SK-N-SH (cell line): ENCODE measurements at regions not wholly inside any gene's neighbourhood (a gene's known extent, or its start where the extent isn't known, plus 50 kb on each side); places are given as distances from the start of the nearest gene placed in this dataset.

Source experiments
- CTCF ChIA-PET: fragments of 300-600, 350-600 bp; formaldehyde crosslinking; extraction: SDS; loops from one replicate; lab custom pipeline; 2021; lab: Yijun Ruan, JAX
- POLR2A ChIA-PET: fragments of 350-600 bp; sonication (Branson Sonifier 250); formaldehyde crosslinking; extraction: SDS; loops from one replicate; lab custom pipeline; 2020; ENCODE audit warnings: antibody characterized with exemption, inconsistent platforms; lab: Yijun Ruan, JAX
- DNase-seq: peaks from one replicate; pipeline ENCODE4 v3.0.0; 2012
- H2AFZ ChIP-seq: fragments of 200-600 bp; sonication (generic); 2 replicates; pipeline ENCODE4 v1.8.1; 2016; ENCODE audit warnings: antibody characterized with exemption, mild to moderate bottlenecking, low read depth
- H3F3A ChIP-seq: fragments of 200-600 bp; sonication (generic); replicated peaks from 2 replicates; pipeline ENCODE3; 2016; ENCODE audit warnings: antibody characterized with exemption, mild to moderate bottlenecking; ENCODE audit not compliant: insufficient read depth
- H3K27ac ChIP-seq, 2 experiments: fragments of 200-500 bp in 1 of 2; fragments of 200-600 bp in 1 of 2; sonication (Bioruptor generic) in 1 of 2; sonication (generic), shearing (Covaris generic) in 1 of 2; 2 replicates each; pipeline versions ENCODE4 v1.5.1 to v1.6.1; 2014 to 2016; ENCODE audit warnings: low read depth in 2 of 2, inconsistent platforms in 1 of 2, low read length in 1 of 2, mild to moderate bottlenecking in 1 of 2, mixed read lengths in 1 of 2
- H3K27me3 ChIP-seq: fragments of 200-600 bp; sonication (generic), shearing (Covaris generic); 2 replicates; pipeline ENCODE4 v1.6.1; 2016; ENCODE audit warnings: mixed run types; ENCODE audit not compliant: insufficient read depth
- H3K36me3 ChIP-seq, 2 experiments: fragments of 200-500 bp in 1 of 2; fragments of 200-600 bp in 1 of 2; sonication (Bioruptor generic) in 1 of 2; sonication (generic) in 1 of 2; replicated peaks in 1 of 2; 2 replicates each; pipeline versions ENCODE3 to v1.5.1; 2014 to 2016; ENCODE audit warnings: low read length in 1 of 2, mild to moderate bottlenecking in 1 of 2; ENCODE audit not compliant: insufficient read depth in 2 of 2, control insufficient read depth in 1 of 2
- H3K4me1 ChIP-seq, 2 experiments: fragments of 200-500 bp in 1 of 2; fragments of 200-600 bp in 1 of 2; sonication (Bioruptor generic) in 1 of 2; sonication (generic), shearing (Covaris generic) in 1 of 2; 2 replicates each; pipeline versions ENCODE4 v1.5.1 to v1.6.1; 2014 to 2016; ENCODE audit warnings: low read depth in 1 of 2, low read length in 1 of 2, mixed run types in 1 of 2; ENCODE audit not compliant: insufficient read depth in 2 of 2, control insufficient read depth in 1 of 2
- H3K4me2 ChIP-seq: fragments of 200-600 bp; sonication (generic), shearing (Covaris generic); 2 replicates; pipeline ENCODE4 v1.6.1; 2017; ENCODE audit warnings: mixed run types
- H3K4me3 ChIP-seq, 2 experiments: fragments of 200-500 bp in 1 of 2; fragments of 200-600 bp in 1 of 2; sonication (Bioruptor generic) in 1 of 2; sonication (generic), shearing (Covaris generic) in 1 of 2; 2 replicates each; pipeline versions ENCODE4 v1.5.1 to v1.8.1; 2014 to 2016; ENCODE audit warnings: low read depth in 2 of 2, inconsistent platforms in 1 of 2, low read length in 1 of 2, mild to moderate bottlenecking in 1 of 2, mixed read lengths in 1 of 2, moderate library complexity in 1 of 2
- H3K79me2 ChIP-seq: fragments of 200-600 bp; sonication (generic); 2 replicates; pipeline ENCODE4 v1.8.1; 2017; ENCODE audit warnings: mild to moderate bottlenecking; ENCODE audit not compliant: insufficient read depth
- H3K9ac ChIP-seq: fragments of 200-600 bp; sonication (generic); 2 replicates; pipeline ENCODE4 v1.6.1; 2017; ENCODE audit warnings: mixed run types
- H3K9me2 ChIP-seq: fragments of 200-600 bp; sonication (generic); 2 replicates; pipeline ENCODE4 v1.6.1; 2017; ENCODE audit warnings: mixed run types
- H3K9me3 ChIP-seq: fragments of 200-600 bp; sonication (generic); 2 replicates; pipeline ENCODE4 v1.6.1; 2017; ENCODE audit warnings: mixed run types, mild to moderate bottlenecking, moderate library complexity
- H4K20me1 ChIP-seq: fragments of 200-600 bp; sonication (generic); 2 replicates; pipeline ENCODE4 v1.6.1; 2017; ENCODE audit warnings: mild to moderate bottlenecking, mixed run types; ENCODE audit not compliant: insufficient read depth
- ELF1 ChIP-seq: IDR thresholded peaks from 2 replicates; pipeline ENCODE4 v1.4.0; 2012
- EP300 ChIP-seq, 2 experiments: IDR thresholded peaks; 2 replicates each; pipeline versions ENCODE4 v1.4.0 to v1.6.1; 2012; ENCODE audit warnings: borderline replicate concordance in 1 of 2, low read depth in 1 of 2, low read length in 1 of 2
- EZH2phosphoT487 ChIP-seq: fragments of 200-600 bp; sonication (generic); IDR thresholded peaks from 2 replicates; pipeline ENCODE4 v1.6.1; 2017; ENCODE audit warnings: low read depth, mixed run types, mild to moderate bottlenecking, antibody characterized with exemption, moderate library complexity, borderline replicate concordance
- FOSL2 ChIP-seq: IDR thresholded peaks from 2 replicates; pipeline ENCODE4 v1.4.0; 2012; ENCODE audit warnings: low read depth, mild to moderate bottlenecking, moderate library complexity, borderline replicate concordance
- FOXJ3 ChIP-seq: sonication (generic); formaldehyde crosslinking; IDR thresholded peaks from 2 replicates; pipeline ENCODE4 v1.5.1; 2020; ENCODE audit warnings: mild to moderate bottlenecking, missing genetic modification reagents
- FOXM1 ChIP-seq: IDR thresholded peaks from 2 replicates; pipeline ENCODE4 v1.4.0; 2012; ENCODE audit warnings: low read depth, mild to moderate bottlenecking
- GABPA ChIP-seq: IDR thresholded peaks from 2 replicates; pipeline ENCODE4 v1.4.0; 2012; ENCODE audit warnings: low read depth, mild to moderate bottlenecking
- MEF2A ChIP-seq: IDR thresholded peaks from 2 replicates; pipeline ENCODE4 v1.4.0; 2012; ENCODE audit warnings: low read depth, borderline replicate concordance
- MXI1 ChIP-seq: IDR thresholded peaks from 2 replicates; pipeline ENCODE4 v1.6.1; 2012; ENCODE audit warnings: mild to moderate bottlenecking, low read depth, low read length, improper control_type of control experiment
- NFIC ChIP-seq: IDR thresholded peaks from 2 replicates; pipeline ENCODE4 v1.4.0; 2012; ENCODE audit warnings: borderline replicate concordance
- NRF1 ChIP-seq: IDR thresholded peaks from 2 replicates; pipeline ENCODE4 v1.6.1; 2012; ENCODE audit warnings: low read depth, mild to moderate bottlenecking, low read length
- POLR2AphosphoS5 ChIP-seq: IDR thresholded peaks from 2 replicates; pipeline ENCODE4 v1.6.1; 2012; ENCODE audit warnings: low read depth, low read length
- RAD21 ChIP-seq: IDR thresholded peaks from 2 replicates; pipeline ENCODE4 v1.6.1; 2012; ENCODE audit warnings: mild to moderate bottlenecking, low read length
- RCOR1 ChIP-seq: fragments of 150-350 bp; IDR thresholded peaks from 2 replicates; pipeline ENCODE4 v1.6.1; 2017; ENCODE audit warnings: antibody characterized with exemption, low read length
- SMC3 ChIP-seq: IDR thresholded peaks from 2 replicates; pipeline ENCODE4 v1.6.1; 2012; ENCODE audit warnings: low read depth, low read length, improper control_type of control experiment
- YY1 ChIP-seq: IDR thresholded peaks from 2 replicates; pipeline ENCODE4 v1.4.0; 2012; ENCODE audit warnings: low read depth, mild to moderate bottlenecking
- WGBS: methylation state at CpG from one replicate; pipeline ENCODE4 v1.1.6; 2017; ENCODE audit warnings: low lambda C conversion rate; 5-methylcytosine and 5-hydroxymethylcytosine counted together
- TF ChIP-seq, protein P1 (sequence below): IDR thresholded peaks from 2 replicates; pipeline ENCODE4 v1.4.0; 2012; ENCODE audit warnings: low read depth, borderline replicate concordance
- TF ChIP-seq, protein P2 (sequence below): fragments of 150-350 bp; IDR thresholded peaks from 2 replicates; pipeline ENCODE4 v1.6.1; 2017; ENCODE audit warnings: antibody characterized with exemption, low read length, low read depth, borderline replicate concordance
- TF ChIP-seq, protein P3 (sequence below): IDR thresholded peaks from 2 replicates; pipeline ENCODE4 v1.4.0; 2012; ENCODE audit warnings: low read depth, borderline replicate concordance

DNA sequence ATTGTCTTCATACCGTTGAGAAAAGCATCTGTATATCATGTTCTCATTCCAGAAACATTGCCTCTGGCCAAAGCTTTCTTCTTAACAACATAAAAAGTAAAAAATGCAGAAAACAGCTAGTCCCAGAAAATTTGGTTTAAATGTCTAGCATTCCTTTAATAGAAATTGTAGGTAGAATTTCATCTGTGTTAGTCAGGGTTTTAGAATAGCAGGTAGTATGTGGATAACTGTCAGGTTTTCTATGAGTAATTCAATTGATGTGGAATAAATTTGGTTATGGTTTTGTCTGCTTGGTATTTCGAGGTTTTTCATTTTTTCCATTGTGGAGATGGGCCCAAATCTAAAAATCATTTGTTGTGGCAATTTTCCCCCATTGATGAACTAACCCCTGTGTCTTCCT, 616.7 kb downstream of the KCNJ2 start:
- H3K79me2 ChIP-seq = no peaks in the 10 kb centered on the region
- H4K20me1 ChIP-seq = no peaks in the 10 kb centered on the region
- no peaks in the 10 kb centered on the region for H3F3A ChIP-seq
- H3K36me3 ChIP-seq = no peaks in the 10 kb centered on the region
- no peak overlapping the region for H3K4me3 ChIP-seq
- WGBS = 13% methylated on average over 2 of the region's 2 CpGs
- ChIA-PET POLR2A (no interaction called here), CTCF (interaction anchor here (1.2 to 2.9 kb wide), 2 partner anchors 16 to 19 kb away, joined by 3 to 20 read pairs; no protein-coding TSS in a partner anchor)
- H3K27me3 ChIP-seq = no peaks in the 10 kb centered on the region
- no peak overlapping the region for H3K27ac ChIP-seq
- TF ChIP-seq FOXM1 (no peak), SMC3 (no peak), MXI1 (no peak), YY1 (no peak), RCOR1 (no peak), EZH2phosphoT487 (no peak), EP300 (IDR thresholded peaks at IDR 0.05; ENCODE audit: borderline replicate concordance in 1 of 2, low read depth in 1 of 2, low read length in 1 of 2) (no peak), ELF1 (no peak), GABPA (no peak), MEF2A (no peak), RAD21 (no peak), FOXJ3 (CRISPR knock-in tag) (no peak), FOSL2 (no peak), NRF1 (no peak), NFIC (no peak), POLR2AphosphoS5 (no peak)
- TF ChIP-seq, protein P1, sequence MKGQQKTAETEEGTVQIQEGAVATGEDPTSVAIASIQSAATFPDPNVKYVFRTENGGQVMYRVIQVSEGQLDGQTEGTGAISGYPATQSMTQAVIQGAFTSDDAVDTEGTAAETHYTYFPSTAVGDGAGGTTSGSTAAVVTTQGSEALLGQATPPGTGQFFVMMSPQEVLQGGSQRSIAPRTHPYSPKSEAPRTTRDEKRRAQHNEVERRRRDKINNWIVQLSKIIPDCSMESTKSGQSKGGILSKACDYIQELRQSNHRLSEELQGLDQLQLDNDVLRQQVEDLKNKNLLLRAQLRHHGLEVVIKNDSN = no peak
- TF ChIP-seq, protein P2, sequence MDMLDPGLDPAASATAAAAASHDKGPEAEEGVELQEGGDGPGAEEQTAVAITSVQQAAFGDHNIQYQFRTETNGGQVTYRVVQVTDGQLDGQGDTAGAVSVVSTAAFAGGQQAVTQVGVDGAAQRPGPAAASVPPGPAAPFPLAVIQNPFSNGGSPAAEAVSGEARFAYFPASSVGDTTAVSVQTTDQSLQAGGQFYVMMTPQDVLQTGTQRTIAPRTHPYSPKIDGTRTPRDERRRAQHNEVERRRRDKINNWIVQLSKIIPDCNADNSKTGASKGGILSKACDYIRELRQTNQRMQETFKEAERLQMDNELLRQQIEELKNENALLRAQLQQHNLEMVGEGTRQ = no peak
- TF ChIP-seq, protein P3, sequence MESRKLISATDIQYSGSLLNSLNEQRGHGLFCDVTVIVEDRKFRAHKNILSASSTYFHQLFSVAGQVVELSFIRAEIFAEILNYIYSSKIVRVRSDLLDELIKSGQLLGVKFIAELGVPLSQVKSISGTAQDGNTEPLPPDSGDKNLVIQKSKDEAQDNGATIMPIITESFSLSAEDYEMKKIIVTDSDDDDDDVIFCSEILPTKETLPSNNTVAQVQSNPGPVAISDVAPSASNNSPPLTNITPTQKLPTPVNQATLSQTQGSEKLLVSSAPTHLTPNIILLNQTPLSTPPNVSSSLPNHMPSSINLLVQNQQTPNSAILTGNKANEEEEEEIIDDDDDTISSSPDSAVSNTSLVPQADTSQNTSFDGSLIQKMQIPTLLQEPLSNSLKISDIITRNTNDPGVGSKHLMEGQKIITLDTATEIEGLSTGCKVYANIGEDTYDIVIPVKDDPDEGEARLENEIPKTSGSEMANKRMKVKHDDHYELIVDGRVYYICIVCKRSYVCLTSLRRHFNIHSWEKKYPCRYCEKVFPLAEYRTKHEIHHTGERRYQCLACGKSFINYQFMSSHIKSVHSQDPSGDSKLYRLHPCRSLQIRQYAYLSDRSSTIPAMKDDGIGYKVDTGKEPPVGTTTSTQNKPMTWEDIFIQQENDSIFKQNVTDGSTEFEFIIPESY = no peak
- no peaks in the 10 kb centered on the region for H3K9me3 ChIP-seq
- no peaks in the 10 kb centered on the region for H3K9me2 ChIP-seq
- no peak for DNase-seq
- H2AFZ ChIP-seq = no peak overlapping the region
- H3K9ac ChIP-seq = no peak overlapping the region
- no peak overlapping the region for H3K4me2 ChIP-seq
- H3K4me1 ChIP-seq = no peaks in the 10 kb centered on the region; a peak in 1 of 4 replicates
